ENCODE measurements at regions not wholly inside any gene's neighbourhood (a gene's known extent, or its start where the extent isn't known, plus 50 kb on each side); places are given as distances from the start of the nearest gene placed in this dataset.

- no peak for DNase-seq
These were observed 154.4 kb upstream of the COL5A1 start for GRCh38 chr9:134487066-134487710.

DNA sequence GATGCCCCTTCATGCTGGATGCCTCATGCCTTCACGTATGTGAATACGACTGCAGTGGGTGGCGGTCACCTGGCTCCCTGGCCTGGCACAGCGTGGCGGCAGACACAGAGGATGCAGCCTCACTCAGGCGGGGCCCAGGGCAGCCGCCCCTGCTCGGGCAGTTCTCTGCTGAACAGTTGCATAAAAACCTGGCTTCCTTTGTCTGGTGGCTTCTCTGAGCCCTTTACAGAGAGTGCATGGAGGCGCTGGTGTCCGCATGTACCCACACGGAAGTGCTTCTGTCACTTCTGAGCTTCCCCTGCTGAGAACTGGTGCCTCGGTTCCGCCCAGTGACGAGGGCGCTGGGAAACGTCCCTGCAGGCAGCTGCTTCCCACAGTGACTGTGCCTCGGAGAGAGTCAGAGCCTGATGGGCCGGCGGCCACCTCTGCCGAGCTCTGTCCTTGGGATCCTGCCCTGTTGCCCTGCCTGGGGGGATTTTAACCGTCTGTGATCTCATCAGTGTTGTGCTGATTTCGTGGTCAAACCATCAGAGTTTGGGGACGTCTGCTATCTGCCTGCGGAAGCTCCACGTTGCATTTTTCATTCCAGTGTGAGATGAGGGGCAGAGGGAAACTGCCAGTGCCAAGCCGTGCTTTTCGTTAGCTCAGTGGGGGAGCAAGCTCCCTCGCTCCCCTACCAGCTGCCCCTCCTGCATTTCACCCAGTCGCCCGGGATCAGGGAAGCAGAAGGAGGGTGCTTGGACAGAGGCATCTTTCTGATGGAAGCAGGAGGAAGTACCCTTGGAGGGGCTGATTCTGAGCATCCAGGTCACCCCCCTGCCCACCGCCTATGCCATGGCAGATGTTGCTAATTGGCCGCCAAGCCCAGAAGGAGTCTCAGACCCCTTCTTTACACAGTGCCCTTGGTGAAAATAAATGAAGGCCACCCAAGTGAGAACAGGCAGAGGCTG lies 153.0 kb upstream of the COL5A1 start:
- no peak for DNase-seq

- DNase-seq: no peak
These were observed 151.8 kb upstream of the COL5A1 start for GRCh38 chr9:134489621-134490408.

- no peak for DNase-seq
These were observed 151.2 kb upstream of the COL5A1 start for GRCh38 chr9:134490446-134490845.

- DNase-seq: no peak
These were observed 150.3 kb upstream of the COL5A1 start for GRCh38 chr9:134491196-134491835.

DNA sequence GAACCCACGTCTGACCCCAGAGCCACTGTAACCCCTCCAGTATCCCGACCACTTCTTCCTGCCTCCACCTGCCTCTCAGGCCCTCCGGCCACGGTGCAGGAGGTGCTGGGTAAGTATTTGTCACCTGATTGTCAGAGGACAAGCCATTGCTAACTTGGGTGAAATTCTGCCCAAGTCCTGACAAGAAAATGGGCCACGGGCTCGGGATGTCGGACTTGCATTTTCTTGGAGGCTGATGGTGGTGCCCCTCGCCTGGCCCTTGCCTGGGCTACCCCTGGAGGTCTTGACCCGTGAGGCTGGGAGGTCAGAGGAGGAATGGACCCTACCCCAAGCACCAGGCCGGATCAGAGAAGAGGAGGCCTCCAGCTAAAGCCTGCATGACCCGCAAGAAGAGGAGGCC lies 149.7 kb upstream of the COL5A1 start:
- no peak for DNase-seq

DNA sequence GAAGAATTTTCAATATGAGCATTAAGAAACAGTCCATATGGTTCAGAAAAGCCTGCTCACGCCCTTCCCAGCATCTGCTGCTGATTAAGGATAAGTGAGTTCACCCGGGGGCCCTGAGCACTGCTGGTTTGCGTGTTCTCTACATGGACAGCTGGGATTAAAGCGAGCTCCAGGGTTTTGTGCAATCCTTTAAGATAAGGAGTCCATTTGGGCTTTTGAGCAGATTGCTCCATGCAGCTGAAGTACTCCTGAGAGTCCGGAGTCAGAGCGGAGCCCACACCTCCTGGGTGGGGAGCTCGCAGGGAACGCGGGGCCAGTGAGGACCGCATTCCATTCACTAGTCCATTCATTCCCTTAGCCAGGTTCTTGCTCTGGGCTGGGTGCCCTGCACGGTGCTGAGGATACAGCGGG lies 149.3 kb upstream of the COL5A1 start:
- DNase-seq: no peak

DNA sequence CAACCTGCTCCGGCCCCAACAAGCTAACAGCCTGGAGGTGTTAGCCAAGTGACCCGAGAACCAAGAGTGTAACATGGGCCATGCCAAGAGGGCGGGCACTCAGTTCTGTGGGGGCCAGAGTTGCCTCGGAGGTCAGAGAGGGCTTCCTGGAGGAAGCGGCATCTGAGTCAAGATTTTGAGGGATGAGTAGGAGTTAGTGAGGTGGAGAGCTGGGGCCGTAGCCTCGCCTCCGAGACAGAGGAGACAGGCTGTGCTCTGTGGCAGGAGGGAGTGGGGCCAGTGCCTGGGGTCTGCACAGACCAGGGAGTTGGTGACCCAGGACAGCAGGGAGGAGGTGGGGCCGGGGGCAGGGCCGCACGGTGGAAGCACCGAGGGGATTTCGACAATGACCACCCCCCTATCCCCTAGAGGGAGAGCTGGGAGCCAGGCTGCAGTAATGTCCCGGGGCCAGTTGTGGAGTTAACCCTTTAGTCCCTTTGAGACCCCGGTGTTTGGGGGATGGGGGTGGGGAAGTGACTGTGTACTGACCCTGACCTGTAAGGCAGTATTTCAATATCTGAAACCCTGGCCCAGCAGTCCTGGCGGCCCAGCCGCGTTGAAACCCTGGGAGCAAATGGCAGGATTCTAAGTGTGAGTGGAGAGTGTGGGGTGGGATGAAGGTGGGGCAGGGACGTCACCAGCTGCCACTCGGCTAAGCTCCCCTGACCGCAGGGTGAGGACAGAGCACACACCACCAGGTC lies 148.7 kb upstream of the COL5A1 start:
- DNase-seq: no peak

GRCh38 chr9:134493461-134494272 lies 147.9 kb upstream of the COL5A1 start:
- no peak for DNase-seq

GRCh38 chr9:134494273-134494815 lies 147.3 kb upstream of the COL5A1 start:
- no peak for DNase-seq

GRCh38 chr9:134494905-134495304 lies 146.7 kb upstream of the COL5A1 start:
- DNase-seq: no peak

DNA sequence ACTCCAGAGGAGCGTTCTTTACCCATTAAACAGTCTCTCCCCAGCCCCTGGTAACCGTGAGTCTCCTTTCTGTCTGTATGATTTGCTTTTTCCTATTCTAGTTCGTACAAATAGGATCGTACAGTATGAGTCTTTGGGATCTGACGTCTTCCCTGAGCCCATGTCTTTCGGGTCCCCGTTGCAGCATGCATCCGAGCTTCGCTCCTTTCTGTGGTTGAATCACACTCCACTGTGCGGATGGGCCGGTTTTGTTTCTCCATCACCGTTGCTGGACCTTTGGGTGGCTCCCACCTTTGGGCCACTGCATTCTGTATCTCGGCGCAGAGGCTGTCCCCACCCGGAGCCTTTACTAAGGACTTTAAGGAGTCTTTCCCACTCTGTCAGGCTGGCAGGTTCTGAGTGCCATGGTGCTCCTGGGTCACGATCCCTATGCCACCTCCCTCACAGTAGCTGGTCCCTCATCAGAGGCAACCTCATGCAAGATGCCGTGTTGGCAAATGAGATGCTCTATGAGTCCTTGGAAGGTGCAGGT lies 145.7 kb upstream of the COL5A1 start:
- no peak for DNase-seq

GRCh38 chr9:134496413-134497282 lies 145.0 kb upstream of the COL5A1 start:
- DNase-seq: no peak

- no peak for DNase-seq
These were observed 144.2 kb upstream of the COL5A1 start for GRCh38 chr9:134497283-134497860.

DNA sequence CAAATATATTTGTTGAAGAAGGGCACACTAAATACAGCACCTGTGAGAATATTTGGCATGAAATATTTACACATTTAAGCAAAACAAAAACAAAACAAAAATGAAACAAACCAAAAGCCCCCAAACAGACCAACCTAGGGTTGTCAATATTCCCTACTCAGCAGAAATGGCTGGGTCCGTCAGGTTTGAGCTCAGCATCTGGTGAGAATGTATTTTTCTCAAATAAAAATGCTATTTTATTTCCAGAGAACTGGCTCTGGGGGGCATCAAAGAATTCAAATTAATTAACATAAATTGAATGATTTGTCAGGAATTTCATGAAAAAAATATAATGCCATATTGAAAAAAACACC lies 142.8 kb upstream of the COL5A1 start:
- no peak for DNase-seq

DNA sequence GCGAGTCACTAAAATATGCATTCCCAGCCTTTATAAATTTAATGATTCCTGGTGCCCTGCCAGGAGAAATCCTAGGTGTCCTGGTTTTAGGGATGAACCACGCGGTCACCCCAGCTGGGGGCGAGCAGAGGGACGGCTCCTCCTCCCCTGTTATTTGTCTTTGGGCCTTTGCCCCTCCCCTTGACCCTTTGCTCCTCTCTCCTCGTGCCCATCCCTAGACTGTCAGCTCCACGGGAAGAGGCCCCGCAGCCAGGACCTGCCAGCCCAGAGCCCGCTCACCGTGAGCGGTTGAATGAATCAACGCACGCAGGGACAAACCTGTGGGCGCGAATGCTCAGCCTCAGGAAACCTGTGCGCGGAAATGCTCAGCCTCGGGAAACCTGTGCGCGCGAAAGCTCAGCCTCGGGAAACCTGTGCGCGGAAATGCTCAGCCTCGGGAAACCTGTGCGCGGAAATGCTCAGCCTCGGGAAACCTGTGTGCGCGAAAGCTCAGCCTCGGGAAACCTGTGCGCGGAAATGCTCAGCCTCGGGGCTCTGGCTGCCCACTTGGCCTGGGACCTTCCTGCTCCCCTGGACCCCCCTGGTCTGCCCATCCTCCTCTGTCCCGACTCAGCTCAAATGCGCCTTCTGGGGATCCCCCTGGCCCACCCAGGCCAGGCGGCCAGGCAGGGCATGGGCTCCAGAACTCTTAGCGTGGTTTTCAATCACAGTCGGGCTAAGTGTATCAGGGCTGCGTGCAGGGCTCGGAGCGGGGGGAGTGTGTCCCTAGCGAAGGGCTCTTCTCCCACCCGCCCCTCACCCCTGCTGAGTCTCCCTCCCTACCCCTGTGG lies 140.5 kb upstream of the COL5A1 start:
- DNase-seq: no peak

- DNase-seq: no peak
These were observed 139.8 kb upstream of the COL5A1 start for GRCh38 chr9:134501761-134502265.

GRCh38 chr9:134502266-134502791 lies 139.3 kb upstream of the COL5A1 start:
- no peak for DNase-seq

Measured in NCI-H1694 (cell line).